ENCODE measurements at regions not wholly inside any gene's neighbourhood (a gene's known extent, or its start where the extent isn't known, plus 50 kb on each side); places are given as distances from the start of the nearest gene placed in this dataset.
A peak's percentile ranks its signal among the peaks of the same experiment; 100 is the strongest.

DNA sequence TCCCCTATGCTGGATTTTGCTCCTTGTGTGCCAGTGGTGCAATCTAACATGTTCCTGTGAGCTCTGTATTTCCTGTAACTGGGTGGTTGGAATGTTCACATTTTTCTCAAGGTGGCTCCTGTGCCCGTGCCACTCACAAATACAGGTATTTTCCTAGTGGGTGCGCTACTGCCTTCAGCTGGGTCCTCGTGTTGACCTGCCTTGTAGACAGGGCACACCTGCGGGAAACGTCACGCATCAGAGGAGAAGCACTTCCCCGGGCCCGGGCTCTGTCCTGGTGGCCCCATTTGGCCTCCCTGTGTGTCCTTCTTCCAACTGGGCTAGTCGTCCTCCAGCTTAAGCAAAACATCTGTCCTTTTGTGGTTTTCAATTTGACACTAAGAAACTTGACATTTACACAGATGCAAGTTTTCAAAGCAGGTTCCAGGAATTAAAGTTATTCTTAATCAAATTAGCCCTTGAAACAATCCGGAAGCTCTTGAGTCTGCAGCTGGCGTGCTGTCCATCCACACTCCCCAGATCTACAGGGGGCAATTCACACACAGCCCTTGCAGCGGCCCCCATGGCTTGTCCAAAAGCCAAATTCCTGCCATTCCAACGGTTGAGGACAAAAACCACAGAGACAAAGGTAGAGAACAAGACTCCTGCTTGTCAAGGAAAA, 275.1 kb downstream of the CDC5L start:
- peak in 1 of 6 experiments; percentile 14 for TF ChIP-seq CTCF (IDR thresholded peaks at IDR 0.05)
- peak in 1 of 2 donors; percentile 3 for TF ChIP-seq POLR2A (IDR thresholded peaks at IDR 0.05)
